Keratinocyte (primary cell): ENCODE measurements at regions not wholly inside any gene's neighbourhood (a gene's known extent, or its start where the extent isn't known, plus 50 kb on each side); places are given as distances from the start of the nearest gene placed in this dataset.
"Not testable (repeated sequence)": the region's sequence is repeated elsewhere in the genome, so short reads cannot be mapped to it uniquely, and the experiment has no call there.

Experiments used
- DNase-seq: peaks from one replicate; pipeline ENCODE4 v3.0.0-alpha.2; 2011; ENCODE audit warnings: low read depth, missing footprints, low spot score
- FAIRE-seq: peaks from 2 replicates; lab custom pipeline; 2011; peaks lifted over from hg19 to GRCh38; lab: Jason Lieb, UNC
- H2AFZ ChIP-seq: 2 replicates; pipeline ENCODE4 v1.6.0; 2012; ENCODE audit warnings: low read length, control low read depth, inconsistent platforms; ENCODE audit not compliant: control insufficient read depth
- H3K27ac ChIP-seq: 2 replicates; pipeline ENCODE4 v1.5.1; 2011; ENCODE audit warnings: low read length; ENCODE audit not compliant: control insufficient read depth, insufficient read depth
- H3K27me3 ChIP-seq: 3 replicates; pipeline ENCODE4 v1.6.0; 2011; ENCODE audit warnings: low read length; ENCODE audit not compliant: control insufficient read depth, insufficient read depth; ENCODE audit errors: extremely low read depth
- H3K36me3 ChIP-seq, 2 experiments: 2 replicates in 1 of 2; 3 replicates in 1 of 2; pipeline ENCODE4 v1.5.1; 2011; ENCODE audit warnings: low read length in 2 of 2, mild to moderate bottlenecking in 1 of 2; ENCODE audit not compliant: control insufficient read depth in 2 of 2, insufficient read depth in 2 of 2; ENCODE audit errors: extremely low read depth in 1 of 2
- H3K4me1 ChIP-seq: 3 replicates; pipeline ENCODE4 v1.5.1; 2011; ENCODE audit warnings: low read length; ENCODE audit not compliant: control insufficient read depth, insufficient read depth; ENCODE audit errors: extremely low read depth
- H3K4me2 ChIP-seq: 3 replicates; pipeline ENCODE4 v1.6.0; 2011; ENCODE audit warnings: low read depth, low read length; ENCODE audit not compliant: control insufficient read depth, insufficient read depth; ENCODE audit errors: extremely low read depth
- H3K4me3 ChIP-seq, 3 experiments: fragments of 200-600 bp in 1 of 3; sonication (generic) in 1 of 3; 2 replicates in 2 of 3; 3 replicates in 1 of 3; pipeline ENCODE4 v1.5.1; 2011 to 2016; ENCODE audit warnings: low read length in 3 of 3, mild to moderate bottlenecking in 3 of 3, control low read depth in 2 of 3, inconsistent platforms in 1 of 3, low read depth in 1 of 3, mixed read lengths in 1 of 3, mixed run types in 1 of 3, moderate library complexity in 1 of 3; ENCODE audit not compliant: control insufficient read depth in 2 of 3, insufficient read depth in 2 of 3; ENCODE audit errors: extremely low read depth in 1 of 3
- H3K79me2 ChIP-seq: 2 replicates; pipeline ENCODE4 v1.6.0; 2012; ENCODE audit warnings: low read length; ENCODE audit not compliant: control insufficient read depth, insufficient read depth
- H3K9ac ChIP-seq: 3 replicates; pipeline ENCODE4 v1.6.0; 2011; ENCODE audit warnings: low read length; ENCODE audit not compliant: control insufficient read depth, insufficient read depth; ENCODE audit errors: extremely low read depth
- H3K9me1 ChIP-seq: 3 replicates; pipeline ENCODE4 v1.6.0; 2011; ENCODE audit warnings: low read length; ENCODE audit not compliant: control insufficient read depth, insufficient read depth; ENCODE audit errors: extremely low read depth
- H3K9me3 ChIP-seq: 2 replicates; pipeline ENCODE4 v1.5.1; 2012; ENCODE audit warnings: low read depth, low read length; ENCODE audit not compliant: control insufficient read depth
- H4K20me1 ChIP-seq: 3 replicates; pipeline ENCODE4 v1.6.0; 2011; ENCODE audit warnings: low read length; ENCODE audit not compliant: control insufficient read depth, insufficient read depth; ENCODE audit errors: extremely low read depth
- EZH2 ChIP-seq: IDR thresholded peaks from one replicate; pipeline ENCODE4 v1.6.1; 2012; ENCODE audit warnings: inconsistent platforms, mild to moderate bottlenecking, low read length, moderate library complexity
- dilution Hi-C: fragments of 300-500 bp; cut with MboI; formaldehyde crosslinking; loops from one replicate; pipeline ENCODE4 v1.7.0; 2020; ENCODE audit warnings: low sequenced_read_pairs; ENCODE audit not compliant: extremely low pct_ligation_motif_present
- TF ChIP-seq, protein P1 (sequence below), 3 experiments: IDR thresholded peaks in 1 of 3; conservative IDR thresholded peaks in 1 of 3; optimal IDR thresholded peaks in 1 of 3; 2 replicates in 2 of 3; 3 replicates in 1 of 3; pipeline versions ENCODE3 to v1.5.1; 2011; ENCODE audit warnings: low read length in 3 of 3, mild to moderate bottlenecking in 3 of 3, moderate library complexity in 2 of 3, control low read depth in 1 of 3, inconsistent platforms in 1 of 3; ENCODE audit not compliant: insufficient read depth in 2 of 3; ENCODE audit errors: extremely low read depth in 1 of 3

DNA sequence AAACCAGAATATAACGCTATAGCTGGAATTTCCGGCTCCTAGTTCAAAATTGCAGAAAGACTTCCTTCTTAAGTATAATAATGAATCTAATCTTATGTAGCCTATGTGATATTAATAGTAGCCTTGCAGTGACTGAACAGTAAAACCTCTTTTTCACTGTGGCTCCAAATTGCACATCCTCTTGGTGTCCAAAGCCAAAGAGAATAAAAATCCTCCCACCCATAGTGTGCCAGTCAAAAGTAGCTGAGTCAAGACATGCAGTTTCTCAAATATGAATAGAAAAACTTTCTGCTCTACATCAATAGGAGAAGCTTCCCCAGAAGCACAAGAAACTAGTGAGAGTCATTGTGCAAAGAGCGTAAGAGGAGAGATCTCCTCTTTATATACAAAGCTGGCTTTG lies 76.0 kb upstream of the PICALM start:
- Histone ChIP-seq H3K79me2 (no peaks in the 10 kb centered on the region), H4K20me1 (no peaks in the 10 kb centered on the region), H2AFZ (no peak overlapping the region), H3K4me3 (no peak overlapping the region), H3K27me3 (no peaks in the 10 kb centered on the region), H3K9ac (no peak overlapping the region), H3K4me2 (no peak overlapping the region), H3K27ac (no peak overlapping the region), H3K4me1 (peaks cover 3% of the 10 kb centered on the region), H3K9me1 (no peaks in the 10 kb centered on the region), H3K9me3 (no peaks in the 10 kb centered on the region), H3K36me3 (no peaks in the 10 kb centered on the region)
- no peak for DNase-seq
- dilution Hi-C loops, result no loop called here
- FAIRE-seq, result no peak
- TF ChIP-seq, protein P1, sequence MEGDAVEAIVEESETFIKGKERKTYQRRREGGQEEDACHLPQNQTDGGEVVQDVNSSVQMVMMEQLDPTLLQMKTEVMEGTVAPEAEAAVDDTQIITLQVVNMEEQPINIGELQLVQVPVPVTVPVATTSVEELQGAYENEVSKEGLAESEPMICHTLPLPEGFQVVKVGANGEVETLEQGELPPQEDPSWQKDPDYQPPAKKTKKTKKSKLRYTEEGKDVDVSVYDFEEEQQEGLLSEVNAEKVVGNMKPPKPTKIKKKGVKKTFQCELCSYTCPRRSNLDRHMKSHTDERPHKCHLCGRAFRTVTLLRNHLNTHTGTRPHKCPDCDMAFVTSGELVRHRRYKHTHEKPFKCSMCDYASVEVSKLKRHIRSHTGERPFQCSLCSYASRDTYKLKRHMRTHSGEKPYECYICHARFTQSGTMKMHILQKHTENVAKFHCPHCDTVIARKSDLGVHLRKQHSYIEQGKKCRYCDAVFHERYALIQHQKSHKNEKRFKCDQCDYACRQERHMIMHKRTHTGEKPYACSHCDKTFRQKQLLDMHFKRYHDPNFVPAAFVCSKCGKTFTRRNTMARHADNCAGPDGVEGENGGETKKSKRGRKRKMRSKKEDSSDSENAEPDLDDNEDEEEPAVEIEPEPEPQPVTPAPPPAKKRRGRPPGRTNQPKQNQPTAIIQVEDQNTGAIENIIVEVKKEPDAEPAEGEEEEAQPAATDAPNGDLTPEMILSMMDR (optimal IDR thresholded peaks at IDR 0.05 in 1 of 3, IDR thresholded peaks at IDR 0.05 in 1 of 3, conservative IDR thresholded peaks at IDR 0.05 in 1 of 3; ENCODE audit: extremely low read depth in 1 of 3, insufficient read depth in 2 of 3, low read length in 3 of 3), result no peak
- no peak for TF ChIP-seq EZH2

DNA sequence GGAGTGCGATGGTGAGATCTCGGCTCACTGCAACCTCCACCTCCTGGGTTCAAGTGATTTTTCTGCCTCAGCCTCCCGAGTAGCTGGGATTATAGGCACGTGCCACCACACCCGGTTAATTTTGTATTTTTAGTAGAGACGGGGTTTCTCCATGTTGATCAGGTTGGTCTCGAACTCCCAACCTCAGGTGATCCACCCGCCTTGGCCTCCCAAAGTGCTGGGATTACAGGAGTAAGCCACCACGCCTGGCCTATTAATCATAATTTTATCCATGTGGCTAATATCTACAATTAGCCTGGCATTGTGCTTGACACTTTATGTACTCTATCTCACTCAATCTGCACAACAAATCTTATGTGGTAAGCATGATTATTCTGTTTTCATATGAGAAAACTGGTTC lies 75.2 kb upstream of the PICALM start:
- H3K4me3 ChIP-seq, H3K9me1 ChIP-seq, FAIRE-seq, H2AFZ ChIP-seq, H3K79me2 ChIP-seq, H4K20me1 ChIP-seq, H3K27ac ChIP-seq, H3K9ac ChIP-seq, H3K36me3 ChIP-seq, H3K27me3 ChIP-seq, DNase-seq, H3K9me3 ChIP-seq, H3K4me1 ChIP-seq, H3K4me2 ChIP-seq, dilution Hi-C loops: not testable (repeated sequence)
